OCI-LY3 (cell line): ENCODE measurements at regions not wholly inside any gene's neighbourhood (a gene's known extent, or its start where the extent isn't known, plus 50 kb on each side); places are given as distances from the start of the nearest gene placed in this dataset.

Source experiments
- H2AFZ ChIP-seq: fragments of 200-600, 300-600 bp; shearing (Covaris generic); 2 replicates; pipeline ENCODE4 v1.6.0; 2014; ENCODE audit warnings: antibody characterized with exemption, low read depth, low read length
- H3K27ac ChIP-seq: fragments of 200-600, 300-600 bp; sonication (generic); 2 replicates; pipeline ENCODE4 v1.5.1; 2014; ENCODE audit warnings: mild to moderate bottlenecking, low read length, moderate library complexity, mixed read lengths
- H3K27me3 ChIP-seq: fragments of 200-600, 300-600 bp; sonication (generic); 2 replicates; pipeline ENCODE4 v1.6.1; 2014; ENCODE audit warnings: low read depth, low read length, mixed read lengths
- H3K36me3 ChIP-seq: fragments of 200-600, 300-600 bp; sonication (generic); replicated peaks from 2 replicates; pipeline ENCODE3; 2014; ENCODE audit warnings: low read depth, low read length, mixed read lengths
- H3K4me1 ChIP-seq: fragments of 300-600, 200-600 bp; sonication (generic); 2 replicates; pipeline ENCODE4 v1.6.1; 2014; ENCODE audit warnings: low read length, mixed read lengths
- H3K4me2 ChIP-seq: fragments of 200-600, 300-600 bp; sonication (generic); 2 replicates; pipeline ENCODE4 v1.6.1; 2014; ENCODE audit warnings: low read length, mixed read lengths
- H3K4me3 ChIP-seq: fragments of 300-600, 200-600 bp; sonication (generic); 2 replicates; pipeline ENCODE4 v1.5.1; 2014; ENCODE audit warnings: antibody characterized with exemption, mild to moderate bottlenecking, low read length, moderate library complexity
- H3K79me2 ChIP-seq: fragments of 300-600, 200-600 bp; shearing (Covaris generic); 2 replicates; pipeline ENCODE4 v1.6.1; 2014; ENCODE audit warnings: mild to moderate bottlenecking, low read length, mixed read lengths
- H3K9ac ChIP-seq: fragments of 300-600, 200-600 bp; shearing (Covaris generic); 2 replicates; pipeline ENCODE4 v1.6.0; 2014; ENCODE audit warnings: mild to moderate bottlenecking, low read length, moderate library complexity
- H3K9me3 ChIP-seq: fragments of 200-600, 300-600 bp; shearing (Covaris generic); 2 replicates; pipeline ENCODE4 v1.6.1; 2014; ENCODE audit warnings: low read length, mixed read lengths; ENCODE audit not compliant: insufficient read depth
- H4K20me1 ChIP-seq: fragments of 200-600, 300-600 bp; sonication (generic); 2 replicates; pipeline ENCODE4 v1.6.1; 2016; ENCODE audit warnings: low read length, mixed read lengths; ENCODE audit not compliant: insufficient read depth
- CTCF ChIP-seq: fragments of 200-600, 300-600 bp; sonication (generic); IDR thresholded peaks from 2 replicates; pipeline ENCODE4 v1.5.1; 2014; ENCODE audit warnings: antibody characterized with exemption, low read length, low read depth
- EZH2phosphoT487 ChIP-seq: fragments of 200-600 bp; shearing (Covaris generic); IDR thresholded peaks from 2 replicates; pipeline ENCODE4 v1.6.1; 2018; ENCODE audit warnings: antibody characterized with exemption, mixed run types, low read depth

- Histone ChIP-seq H3K4me3 (no peak overlapping the region), H2AFZ (no peak overlapping the region), H3K9me3 (no peaks in the 10 kb centered on the region), H3K4me1 (no peaks in the 10 kb centered on the region), H3K4me2 (no peak overlapping the region), H3K27ac (no peak overlapping the region), H3K27me3 (no peaks in the 10 kb centered on the region), H4K20me1 (no peaks in the 10 kb centered on the region), H3K79me2 (no peaks in the 10 kb centered on the region), H3K36me3 (no peaks in the 10 kb centered on the region), H3K9ac (no peak overlapping the region)
- no peak for TF ChIP-seq EZH2phosphoT487
- no peak for TF ChIP-seq CTCF
Observed at GRCh38 chr4:177717407-177717806, 275.2 kb upstream of the AGA start.

GRCh38 chr4:177718514-177718913 lies 276.3 kb upstream of the AGA start:
- Histone ChIP-seq H3K9ac (no peak overlapping the region), H2AFZ (no peak overlapping the region), H3K4me2 (no peak overlapping the region), H3K4me3 (no peak overlapping the region), H3K4me1 (no peaks in the 10 kb centered on the region), H3K27me3 (no peaks in the 10 kb centered on the region), H3K36me3 (no peaks in the 10 kb centered on the region), H3K79me2 (no peaks in the 10 kb centered on the region), H3K9me3 (no peaks in the 10 kb centered on the region), H3K27ac (no peak overlapping the region), H4K20me1 (no peaks in the 10 kb centered on the region)
- no peak for TF ChIP-seq CTCF
- no peak for TF ChIP-seq EZH2phosphoT487

- H3K27me3 ChIP-seq = no peaks in the 10 kb centered on the region
- H3K27ac ChIP-seq = no peak overlapping the region
- H3K9me3 ChIP-seq = no peaks in the 10 kb centered on the region
- no peak overlapping the region for H3K4me3 ChIP-seq
- H2AFZ ChIP-seq = 0 out of 2 replicates have a peak overlapping the region, but pooled peaks have one; percentile 23
- no peak overlapping the region for H3K9ac ChIP-seq
- H3K36me3 ChIP-seq = no peaks in the 10 kb centered on the region
- H3K4me1 ChIP-seq = no peaks in the 10 kb centered on the region
- no peak overlapping the region for H3K4me2 ChIP-seq
- H3K79me2 ChIP-seq = no peaks in the 10 kb centered on the region
- no peaks in the 10 kb centered on the region for H4K20me1 ChIP-seq
- TF ChIP-seq CTCF = no peak
- TF ChIP-seq EZH2phosphoT487 = no peak
Observed at GRCh38 chr4:177726111-177726510, 283.9 kb upstream of the AGA start.

GRCh38 chr4:177728361-177729152 lies 286.3 kb upstream of the AGA start:
- no peak overlapping the region for H3K27ac ChIP-seq
- no peaks in the 10 kb centered on the region for H3K36me3 ChIP-seq
- H3K9ac ChIP-seq = no peak overlapping the region
- H3K9me3 ChIP-seq = no peaks in the 10 kb centered on the region
- no peaks in the 10 kb centered on the region for H3K4me1 ChIP-seq
- H2AFZ ChIP-seq = no peak overlapping the region
- H3K27me3 ChIP-seq = no peaks in the 10 kb centered on the region
- no peaks in the 10 kb centered on the region for H3K79me2 ChIP-seq
- no peak overlapping the region for H3K4me3 ChIP-seq
- no peaks in the 10 kb centered on the region for H4K20me1 ChIP-seq
- TF ChIP-seq CTCF (no peak), EZH2phosphoT487 (no peak)
- H3K4me2 ChIP-seq = no peak overlapping the region
